Effector CD8-positive, alpha-beta T cell (primary cell): ENCODE measurements at regions not wholly inside any gene's neighbourhood (a gene's known extent, or its start where the extent isn't known, plus 50 kb on each side); places are given as distances from the start of the nearest gene placed in this dataset.

ENCODE experiments used
- DNase-seq: peaks from one replicate; lab custom pipeline; 2025; lab: John Stamatoyannopoulos, UW

DNA sequence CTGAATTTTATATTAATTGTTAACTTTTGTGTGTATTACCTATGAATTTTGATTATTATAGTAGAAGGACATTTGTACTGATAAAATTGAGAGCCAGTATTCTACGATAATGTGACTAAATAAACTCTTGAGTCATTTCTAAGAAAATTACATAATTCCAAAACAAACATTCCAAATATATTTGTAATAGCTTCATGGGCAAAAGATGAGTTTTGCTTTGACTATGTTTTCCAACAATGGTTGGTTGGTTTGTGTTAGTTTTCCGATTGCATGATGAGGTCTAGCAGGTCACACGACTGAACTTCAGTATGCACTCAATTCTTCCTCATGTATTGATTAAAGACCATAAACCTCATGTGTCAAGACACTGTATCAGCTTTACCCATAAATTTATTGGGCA, 71.7 kb upstream of the WDR75 start:
- no peak for DNase-seq

GRCh38 chr2:189370719-189371118, 70.6 kb upstream of the WDR75 start:
- DNase-seq, result no peak

- no peak for DNase-seq
These were observed 68.5 kb upstream of the WDR75 start for GRCh38 chr2:189372688-189373257.

GRCh38 chr2:189374481-189374880, 66.8 kb upstream of the WDR75 start:
- no peak for DNase-seq

DNA sequence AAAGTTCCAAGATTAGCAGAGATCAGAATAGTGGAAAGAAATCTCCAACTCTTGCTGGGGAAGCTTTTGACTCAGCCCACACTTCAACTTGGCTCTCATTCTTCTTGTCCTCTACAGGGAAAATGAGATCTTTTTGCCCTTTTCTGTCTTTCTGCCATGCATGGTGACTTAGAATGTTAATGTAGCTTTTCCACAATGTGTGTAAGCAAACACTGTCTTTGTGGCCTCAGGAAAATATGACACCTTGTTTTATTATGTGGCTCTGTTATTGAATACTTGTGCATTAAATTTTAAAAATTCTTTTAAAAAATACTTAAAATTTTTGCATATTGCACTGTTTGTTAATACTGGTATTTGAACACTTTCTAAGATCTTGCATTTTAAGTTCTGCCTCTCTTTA, 65.4 kb upstream of the WDR75 start:
- no peak for DNase-seq

- no peak for DNase-seq
These were observed 62.0 kb upstream of the WDR75 start for GRCh38 chr2:189379287-189379630.

DNA sequence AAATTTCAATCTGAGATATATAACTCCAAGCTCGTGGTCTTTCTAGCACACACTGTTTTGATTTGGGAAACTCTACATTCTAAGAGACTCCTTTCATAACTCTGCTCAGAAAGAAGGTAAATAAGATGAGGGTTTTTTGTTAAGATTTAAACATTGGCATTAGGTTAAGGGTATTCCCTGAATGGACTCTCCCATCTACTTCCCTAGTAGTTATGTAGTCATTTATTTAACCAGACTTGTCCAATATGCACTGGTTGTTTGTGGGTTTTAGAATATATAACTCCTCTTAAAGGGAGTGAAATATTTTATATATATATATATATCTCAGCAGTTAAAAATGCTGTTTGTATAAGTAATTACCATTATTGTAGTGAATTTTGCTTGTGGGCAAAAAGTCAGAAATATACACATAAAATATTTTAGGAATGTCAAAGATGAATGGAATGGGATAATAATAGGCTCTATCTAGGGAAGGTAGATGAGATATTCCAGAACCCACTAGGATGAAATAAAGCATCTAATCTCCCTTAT, 61.5 kb upstream of the WDR75 start:
- no peak for DNase-seq

- no peak for DNase-seq
These were observed 58.6 kb upstream of the WDR75 start for GRCh38 chr2:189382668-189383067.

DNA sequence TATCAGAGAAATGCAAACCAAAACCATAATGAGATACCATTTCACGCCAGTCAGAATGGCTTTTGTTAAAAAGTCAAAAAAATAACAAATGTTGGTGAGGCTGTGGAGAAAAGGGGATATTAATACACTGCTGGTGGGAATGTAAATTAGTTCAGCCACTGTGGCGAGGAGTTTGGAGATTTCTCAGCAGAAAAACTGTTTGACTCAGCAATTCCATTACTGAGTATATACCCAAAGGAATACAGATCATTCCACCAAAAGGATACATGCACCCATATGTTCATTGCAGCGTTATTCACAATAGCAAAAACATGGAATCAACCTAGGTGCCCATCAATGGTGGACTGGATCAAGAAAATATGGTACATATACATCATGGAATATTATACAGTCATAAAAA, 54.5 kb upstream of the WDR75 start:
- DNase-seq, result no peak

DNA sequence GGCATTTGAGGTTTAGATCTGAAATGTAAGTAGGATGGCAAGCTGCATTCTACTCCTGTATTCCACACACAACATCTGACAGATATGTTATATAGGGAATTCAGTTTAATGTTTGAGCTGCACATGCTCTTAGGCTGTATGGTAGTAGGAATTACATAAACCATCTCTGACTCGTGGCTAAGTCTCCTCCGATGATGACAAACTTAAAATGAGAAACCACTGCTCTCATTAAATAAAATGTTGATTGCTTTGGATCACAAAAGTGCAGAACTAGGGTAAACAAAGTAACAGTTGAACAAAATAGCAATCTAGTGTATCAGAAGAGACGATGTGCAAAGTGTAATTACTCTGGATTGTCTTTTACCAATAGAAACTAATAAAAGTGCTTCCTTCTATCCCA, 50.1 kb upstream of the WDR75 start:
- DNase-seq, result no peak
